ENCODE measurements at regions not wholly inside any gene's neighbourhood (a gene's known extent, or its start where the extent isn't known, plus 50 kb on each side); places are given as distances from the start of the nearest gene placed in this dataset.

- no peaks in the 10 kb centered on the region for H3K27me3 ChIP-seq (ENCODE audit: insufficient read depth, low read length)
- H3K4me1 ChIP-seq (ENCODE audit: insufficient read depth, low read length) = peaks cover 11% of the 10 kb centered on the region; the same call in 1 of the 2 replicates
- H3K36me3 ChIP-seq (ENCODE audit: insufficient read depth, low read length) = no peaks in the 10 kb centered on the region
- no peaks in the 10 kb centered on the region for H3K9me3 ChIP-seq (ENCODE audit: insufficient read depth, low read depth, low read length)
- no peak overlapping the region for H3K27ac ChIP-seq (ENCODE audit: low read depth, low read length)
- no peak overlapping the region for H3K4me3 ChIP-seq (ENCODE audit: low read length)
- no peak overlapping the region for H3K9ac ChIP-seq (ENCODE audit: low read depth, low read length)
- WGBS = 96% methylated on average over 2 of the region's 2 CpGs
These were observed 120.1 kb upstream of the SLC25A36 start for GRCh38 chr3:140821493-140821892.

DNA sequence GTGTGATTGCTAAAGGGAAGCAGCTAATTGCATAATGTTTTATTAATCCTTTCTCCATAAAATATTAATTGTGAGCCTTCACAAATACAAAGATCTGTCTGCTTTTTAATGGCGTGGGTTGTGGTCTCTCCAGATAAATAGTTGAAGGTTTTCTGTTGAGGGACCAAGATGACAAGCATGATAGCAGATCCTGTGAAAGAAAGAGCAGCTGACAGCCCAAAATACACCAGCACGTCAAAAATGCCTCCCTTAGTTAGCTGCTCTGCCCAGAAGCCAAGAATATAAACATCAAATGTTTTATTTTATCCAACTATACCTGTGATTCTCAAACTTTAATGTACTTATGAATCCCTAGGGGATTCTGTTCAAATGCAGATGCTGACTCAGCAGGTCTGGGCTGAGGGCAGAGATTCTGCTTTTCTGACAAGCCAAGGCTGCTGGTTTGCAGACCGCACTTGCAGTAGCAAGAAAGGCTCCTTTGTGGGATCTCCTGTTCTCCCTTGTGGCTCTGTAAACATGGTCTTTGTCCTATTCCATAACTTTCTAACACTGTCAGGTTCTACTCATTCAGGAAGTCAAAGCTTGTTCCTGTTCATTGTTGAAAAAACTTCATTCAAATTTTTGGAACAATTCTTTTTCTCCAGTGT is 119.1 kb upstream of the SLC25A36 start:
- Histone ChIP-seq H3K27ac (ENCODE audit: low read depth, low read length) (no peak overlapping the region), H3K36me3 (ENCODE audit: insufficient read depth, low read length) (no peaks in the 10 kb centered on the region), H3K9me3 (ENCODE audit: insufficient read depth, low read depth, low read length) (no peaks in the 10 kb centered on the region), H3K9ac (ENCODE audit: low read depth, low read length) (no peak overlapping the region), H3K27me3 (ENCODE audit: insufficient read depth, low read length) (no peaks in the 10 kb centered on the region), H3K4me1 (ENCODE audit: insufficient read depth, low read length) (peaks cover 11% of the 10 kb centered on the region; the same call in 1 of the 2 replicates), H3K4me3 (ENCODE audit: low read length) (no peak overlapping the region)
- WGBS = 52% methylated on average over 3 of the region's 3 CpGs

- Histone ChIP-seq H3K4me3 (ENCODE audit: low read length) (no peak overlapping the region), H3K27ac (ENCODE audit: low read depth, low read length) (no peak overlapping the region), H3K9me3 (ENCODE audit: insufficient read depth, low read depth, low read length) (no peaks in the 10 kb centered on the region), H3K4me1 (ENCODE audit: insufficient read depth, low read length) (peaks cover 11% of the 10 kb centered on the region; the same call in 1 of the 2 replicates), H3K9ac (ENCODE audit: low read depth, low read length) (no peak overlapping the region), H3K27me3 (ENCODE audit: insufficient read depth, low read length) (no peaks in the 10 kb centered on the region), H3K36me3 (ENCODE audit: insufficient read depth, low read length) (no peaks in the 10 kb centered on the region)
- 93% methylated on average over 1 of the region's 1 CpG for WGBS
These were observed 118.5 kb upstream of the SLC25A36 start for GRCh38 chr3:140823106-140823505.

GRCh38 chr3:140827894-140828293 is 113.7 kb upstream of the SLC25A36 start:
- 92% methylated on average over 1 of the region's 1 CpG for WGBS
- H3K4me3 ChIP-seq (ENCODE audit: low read length) = no peak overlapping the region
- H3K9me3 ChIP-seq (ENCODE audit: insufficient read depth, low read depth, low read length) = no peaks in the 10 kb centered on the region

GRCh38 chr3:140828585-140828984 is 113.1 kb upstream of the SLC25A36 start:
- Histone ChIP-seq H3K4me1 (ENCODE audit: insufficient read depth, low read length) (no peaks in the 10 kb centered on the region), H3K27me3 (ENCODE audit: insufficient read depth, low read length) (no peaks in the 10 kb centered on the region), H3K4me3 (ENCODE audit: low read length) (no peak overlapping the region), H3K27ac (ENCODE audit: low read depth, low read length) (no peak overlapping the region), H3K36me3 (ENCODE audit: insufficient read depth, low read length) (no peaks in the 10 kb centered on the region), H3K9me3 (ENCODE audit: insufficient read depth, low read depth, low read length) (no peaks in the 10 kb centered on the region), H3K9ac (ENCODE audit: low read depth, low read length) (no peak overlapping the region)
- 84% methylated on average over 1 of the region's 1 CpG for WGBS

More at GRCh38 chr3:140827894-140828293, 113.7 kb upstream of the SLC25A36 start:
- no peaks in the 10 kb centered on the region for H3K27me3 ChIP-seq (ENCODE audit: insufficient read depth, low read length)
- H3K4me1 ChIP-seq (ENCODE audit: insufficient read depth, low read length) = 0 out of 2 replicates have a peak, but pooled peaks cover 6% of the 10 kb centered on the region
- no peak overlapping the region for H3K27ac ChIP-seq (ENCODE audit: low read depth, low read length)
- H3K36me3 ChIP-seq (ENCODE audit: insufficient read depth, low read length) = no peaks in the 10 kb centered on the region
- H3K9ac ChIP-seq (ENCODE audit: low read depth, low read length) = no peak overlapping the region

GRCh38 chr3:140829796-140830195 is 111.8 kb upstream of the SLC25A36 start:
- Histone ChIP-seq H3K36me3 (ENCODE audit: insufficient read depth, low read length) (no peaks in the 10 kb centered on the region), H3K4me3 (ENCODE audit: low read length) (no peak overlapping the region), H3K27ac (ENCODE audit: low read depth, low read length) (no peak overlapping the region), H3K4me1 (ENCODE audit: insufficient read depth, low read length) (peaks cover 8% of the 10 kb centered on the region; the same call in 1 of the 2 replicates), H3K9ac (ENCODE audit: low read depth, low read length) (no peak overlapping the region), H3K9me3 (ENCODE audit: insufficient read depth, low read depth, low read length) (no peaks in the 10 kb centered on the region), H3K27me3 (ENCODE audit: insufficient read depth, low read length) (no peaks in the 10 kb centered on the region)
- WGBS = 100% methylated on average over 1 of the region's 1 CpG

GRCh38 chr3:140830391-140830790 is 111.2 kb upstream of the SLC25A36 start:
- Histone ChIP-seq H3K27ac (ENCODE audit: low read depth, low read length) (no peak overlapping the region), H3K4me1 (ENCODE audit: insufficient read depth, low read length) (peaks cover 8% of the 10 kb centered on the region; the same call in 1 of the 2 replicates), H3K36me3 (ENCODE audit: insufficient read depth, low read length) (no peaks in the 10 kb centered on the region), H3K4me3 (ENCODE audit: low read length) (no peak overlapping the region), H3K9ac (ENCODE audit: low read depth, low read length) (no peak overlapping the region), H3K27me3 (ENCODE audit: insufficient read depth, low read length) (no peaks in the 10 kb centered on the region), H3K9me3 (ENCODE audit: insufficient read depth, low read depth, low read length) (no peaks in the 10 kb centered on the region)
- no CpG with 5 or more reads among the region's 1 CpG for WGBS

GRCh38 chr3:140832883-140833282 is 108.8 kb upstream of the SLC25A36 start:
- Histone ChIP-seq H3K9ac (ENCODE audit: low read depth, low read length) (no peak overlapping the region), H3K4me3 (ENCODE audit: low read length) (no peak overlapping the region), H3K4me1 (ENCODE audit: insufficient read depth, low read length) (peaks cover 8% of the 10 kb centered on the region; the same call in 1 of the 2 replicates), H3K27me3 (ENCODE audit: insufficient read depth, low read length) (no peaks in the 10 kb centered on the region), H3K9me3 (ENCODE audit: insufficient read depth, low read depth, low read length) (no peaks in the 10 kb centered on the region), H3K36me3 (ENCODE audit: insufficient read depth, low read length) (no peaks in the 10 kb centered on the region), H3K27ac (ENCODE audit: low read depth, low read length) (no peak overlapping the region)
- WGBS = 94% methylated on average over 3 of the region's 3 CpGs

DNA sequence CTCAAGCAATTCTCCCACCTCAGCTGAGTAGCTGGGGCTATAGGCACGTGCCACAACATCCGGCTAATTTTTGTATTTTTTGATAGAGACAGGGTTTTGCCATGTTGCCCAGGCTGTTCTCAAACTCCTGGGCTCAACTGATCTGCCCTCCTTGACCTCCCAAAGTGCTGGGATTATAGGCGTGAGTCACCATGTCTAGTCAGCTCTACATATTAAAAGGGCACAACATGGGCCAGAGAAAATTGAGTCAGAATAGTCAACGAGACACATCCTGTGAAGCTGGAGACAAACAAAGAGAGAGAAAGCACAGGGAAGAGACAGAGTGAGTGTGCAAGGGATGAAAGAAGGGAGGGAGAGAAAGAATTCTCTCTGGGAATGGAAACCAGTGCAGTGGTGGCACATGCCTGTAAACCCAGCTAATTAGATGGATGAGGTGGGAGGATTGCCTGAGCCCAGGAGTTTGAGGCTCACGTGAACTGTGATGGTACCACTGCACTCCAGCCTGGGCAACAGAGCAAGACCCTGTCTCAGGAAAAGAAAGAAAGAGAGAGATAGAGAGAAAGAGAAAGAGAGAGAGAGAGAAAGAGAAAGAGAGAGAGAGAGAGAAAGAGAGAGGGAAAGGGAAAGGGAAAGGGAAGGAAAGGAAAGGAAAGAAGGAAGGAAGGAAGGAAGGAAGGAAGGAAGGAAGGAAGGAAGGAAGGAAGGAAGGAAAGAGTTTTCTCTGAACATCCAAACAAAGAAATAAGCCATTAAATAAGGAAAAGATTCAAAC is 107.2 kb upstream of the SLC25A36 start:
- Histone ChIP-seq H3K27ac (ENCODE audit: low read depth, low read length) (peak overlapping the region; percentile 30; the same call in 1 of the 2 replicates), H3K27me3 (ENCODE audit: insufficient read depth, low read length) (no peaks in the 10 kb centered on the region), H3K9ac (ENCODE audit: low read depth, low read length) (no peak overlapping the region), H3K4me3 (ENCODE audit: low read length) (no peak overlapping the region), H3K36me3 (ENCODE audit: insufficient read depth, low read length) (no peaks in the 10 kb centered on the region), H3K9me3 (ENCODE audit: insufficient read depth, low read depth, low read length) (no peaks in the 10 kb centered on the region), H3K4me1 (ENCODE audit: insufficient read depth, low read length) (peaks cover 8% of the 10 kb centered on the region; the same call in 1 of the 2 replicates)
- 76% methylated on average over 5 of the region's 5 CpGs for WGBS

DNA sequence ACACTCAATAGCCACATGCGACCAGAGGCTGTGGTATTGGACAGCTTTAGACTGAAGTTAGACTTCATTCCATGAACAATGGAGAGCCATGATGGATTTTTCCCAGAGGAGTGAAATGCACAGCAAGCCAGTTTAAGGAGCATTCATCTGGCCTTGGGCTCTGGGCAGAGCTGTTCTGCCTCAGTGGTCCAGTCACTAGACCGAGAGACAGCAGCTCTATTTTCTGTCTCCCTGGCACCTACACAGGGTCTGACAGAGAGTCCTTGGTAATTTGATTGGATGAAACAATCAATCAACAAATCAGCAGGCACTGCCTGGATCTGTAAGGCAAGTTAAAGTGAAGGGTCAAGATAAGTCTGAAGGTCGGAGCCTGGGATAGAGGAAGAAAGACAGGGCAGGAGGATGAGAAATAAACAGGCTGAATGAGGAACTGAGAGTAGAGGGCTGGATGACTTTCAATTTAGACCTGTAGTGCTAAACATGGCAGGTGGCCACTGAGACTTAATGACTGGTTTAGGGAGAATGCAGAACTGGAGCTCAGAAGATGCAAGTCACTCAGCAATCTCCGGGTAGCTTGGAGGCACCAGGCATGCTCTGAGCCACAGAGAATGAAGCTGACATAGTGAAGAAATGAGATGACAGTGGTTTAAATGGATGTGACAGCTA is 98.5 kb upstream of the SLC25A36 start:
- H3K9ac ChIP-seq (ENCODE audit: low read depth, low read length) = no peak overlapping the region
- H3K9me3 ChIP-seq (ENCODE audit: insufficient read depth, low read depth, low read length) = no peaks in the 10 kb centered on the region
- WGBS = 92% methylated on average over 4 of the region's 4 CpGs
- no peaks in the 10 kb centered on the region for H3K4me1 ChIP-seq (ENCODE audit: insufficient read depth, low read length)
- no peak overlapping the region for H3K4me3 ChIP-seq (ENCODE audit: low read length)
- H3K36me3 ChIP-seq (ENCODE audit: insufficient read depth, low read length) = no peaks in the 10 kb centered on the region
- H3K27me3 ChIP-seq (ENCODE audit: insufficient read depth, low read length) = no peaks in the 10 kb centered on the region
- no peak overlapping the region for H3K27ac ChIP-seq (ENCODE audit: low read depth, low read length)

- Histone ChIP-seq H3K27ac (ENCODE audit: low read depth, low read length) (no peak overlapping the region), H3K9ac (ENCODE audit: low read depth, low read length) (no peak overlapping the region)
These were observed 98.0 kb upstream of the SLC25A36 start for GRCh38 chr3:140843656-140844055.

More at GRCh38 chr3:140843656-140844055, 98.0 kb upstream of the SLC25A36 start:
- Histone ChIP-seq H3K9me3 (ENCODE audit: insufficient read depth, low read depth, low read length) (no peaks in the 10 kb centered on the region), H3K4me3 (ENCODE audit: low read length) (no peak overlapping the region), H3K36me3 (ENCODE audit: insufficient read depth, low read length) (no peaks in the 10 kb centered on the region), H3K27me3 (ENCODE audit: insufficient read depth, low read length) (no peaks in the 10 kb centered on the region), H3K4me1 (ENCODE audit: insufficient read depth, low read length) (no peaks in the 10 kb centered on the region)
- 81% methylated on average over 3 of the region's 3 CpGs for WGBS
